PFSK-1 (cell line): ENCODE measurements at regions not wholly inside any gene's neighbourhood (a gene's known extent, or its start where the extent isn't known, plus 50 kb on each side); places are given as distances from the start of the nearest gene placed in this dataset.

Experiments used
- FOXP2 ChIP-seq: optimal IDR thresholded peaks from 2 replicates; pipeline ENCODE3; 2011; ENCODE audit warnings: borderline replicate concordance, control low read depth, inconsistent platforms; ENCODE audit not compliant: insufficient read depth; ENCODE audit errors: extremely low read length, extremely low read depth
- POLR2AphosphoS5 ChIP-seq: IDR thresholded peaks from 2 replicates; pipeline ENCODE4 v1.6.1; 2012; ENCODE audit warnings: low read depth, mild to moderate bottlenecking, control low read depth, low read length, moderate library complexity
- SIN3A ChIP-seq: IDR thresholded peaks from 2 replicates; pipeline ENCODE4 v1.6.1; 2012; ENCODE audit warnings: mild to moderate bottlenecking, low read length, moderate library complexity, borderline replicate concordance; ENCODE audit not compliant: insufficient read depth
- TAF1 ChIP-seq: IDR thresholded peaks from 2 replicates; pipeline ENCODE4 v1.6.1; 2012; ENCODE audit warnings: low read length, control low read depth, borderline replicate concordance; ENCODE audit not compliant: insufficient read depth
- TF ChIP-seq, protein P1 (sequence below), 2 experiments: IDR thresholded peaks; 2 replicates each; pipeline versions ENCODE4 v1.6.1 to v1.8.0; 2011 to 2012; ENCODE audit warnings: low read depth in 2 of 2, low read length in 2 of 2, control low read depth in 1 of 2, inconsistent platforms in 1 of 2, mild to moderate bottlenecking in 1 of 2, moderate library complexity in 1 of 2; ENCODE audit not compliant: insufficient read depth in 1 of 2

DNA sequence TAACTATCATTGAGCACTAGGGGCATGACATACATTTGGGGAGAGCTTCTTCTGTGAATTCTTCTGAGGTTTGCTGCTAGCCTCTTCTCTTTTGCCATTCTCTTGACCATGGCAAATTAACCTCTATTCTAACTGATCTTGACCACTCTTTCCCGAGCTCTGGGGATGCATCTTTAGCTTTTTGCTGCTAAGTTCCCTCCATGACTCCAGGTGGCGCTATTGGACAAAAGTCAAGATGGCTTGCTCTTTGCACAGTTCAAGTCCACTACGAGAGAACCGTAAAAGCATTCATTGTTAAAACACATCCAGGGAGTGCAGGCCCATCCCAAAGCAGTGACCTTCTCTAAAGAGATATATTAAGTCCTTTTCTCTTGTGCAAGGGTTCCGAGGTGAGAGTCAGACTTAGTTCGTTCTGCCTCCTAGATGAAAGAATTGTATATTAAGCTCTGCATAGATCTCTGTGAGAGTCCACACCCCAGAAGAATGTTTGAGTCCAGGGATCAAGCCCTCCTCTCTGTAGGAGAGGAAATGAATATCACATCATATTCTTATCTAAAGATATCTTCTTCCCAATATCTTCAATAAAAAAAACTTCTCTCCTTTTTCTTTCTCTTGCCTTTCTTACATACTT lies 1152.9 kb upstream of the CDH6 start:
- TF ChIP-seq POLR2AphosphoS5 = no peak
- TF ChIP-seq, protein P1, sequence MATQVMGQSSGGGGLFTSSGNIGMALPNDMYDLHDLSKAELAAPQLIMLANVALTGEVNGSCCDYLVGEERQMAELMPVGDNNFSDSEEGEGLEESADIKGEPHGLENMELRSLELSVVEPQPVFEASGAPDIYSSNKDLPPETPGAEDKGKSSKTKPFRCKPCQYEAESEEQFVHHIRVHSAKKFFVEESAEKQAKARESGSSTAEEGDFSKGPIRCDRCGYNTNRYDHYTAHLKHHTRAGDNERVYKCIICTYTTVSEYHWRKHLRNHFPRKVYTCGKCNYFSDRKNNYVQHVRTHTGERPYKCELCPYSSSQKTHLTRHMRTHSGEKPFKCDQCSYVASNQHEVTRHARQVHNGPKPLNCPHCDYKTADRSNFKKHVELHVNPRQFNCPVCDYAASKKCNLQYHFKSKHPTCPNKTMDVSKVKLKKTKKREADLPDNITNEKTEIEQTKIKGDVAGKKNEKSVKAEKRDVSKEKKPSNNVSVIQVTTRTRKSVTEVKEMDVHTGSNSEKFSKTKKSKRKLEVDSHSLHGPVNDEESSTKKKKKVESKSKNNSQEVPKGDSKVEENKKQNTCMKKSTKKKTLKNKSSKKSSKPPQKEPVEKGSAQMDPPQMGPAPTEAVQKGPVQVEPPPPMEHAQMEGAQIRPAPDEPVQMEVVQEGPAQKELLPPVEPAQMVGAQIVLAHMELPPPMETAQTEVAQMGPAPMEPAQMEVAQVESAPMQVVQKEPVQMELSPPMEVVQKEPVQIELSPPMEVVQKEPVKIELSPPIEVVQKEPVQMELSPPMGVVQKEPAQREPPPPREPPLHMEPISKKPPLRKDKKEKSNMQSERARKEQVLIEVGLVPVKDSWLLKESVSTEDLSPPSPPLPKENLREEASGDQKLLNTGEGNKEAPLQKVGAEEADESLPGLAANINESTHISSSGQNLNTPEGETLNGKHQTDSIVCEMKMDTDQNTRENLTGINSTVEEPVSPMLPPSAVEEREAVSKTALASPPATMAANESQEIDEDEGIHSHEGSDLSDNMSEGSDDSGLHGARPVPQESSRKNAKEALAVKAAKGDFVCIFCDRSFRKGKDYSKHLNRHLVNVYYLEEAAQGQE (IDR thresholded peaks at IDR 0.05; ENCODE audit: insufficient read depth in 1 of 2, low read depth in 2 of 2, low read length in 2 of 2) = no peak
- TF ChIP-seq FOXP2 = no peak
- TF ChIP-seq TAF1 = no peak
- TF ChIP-seq SIN3A = no peak

DNA sequence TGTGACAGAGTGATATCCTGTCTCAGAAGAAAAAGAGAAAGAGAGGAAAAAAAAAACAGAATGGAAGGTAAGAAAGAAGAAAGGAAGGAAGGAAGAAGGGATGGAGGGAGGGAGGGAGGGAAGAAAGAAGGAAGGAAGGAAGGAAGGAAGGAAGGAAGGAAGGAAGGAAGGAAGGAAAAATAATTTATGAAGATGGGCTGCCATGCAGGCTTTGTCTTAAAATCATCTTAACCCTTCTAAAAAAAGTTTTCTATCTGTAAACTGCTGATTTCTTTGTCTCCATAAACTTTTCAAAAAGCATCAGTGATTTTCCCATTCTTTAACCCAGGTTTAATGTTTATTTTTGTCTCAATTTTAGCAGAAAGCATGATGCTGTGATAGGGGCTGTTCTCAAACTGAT lies 1154.1 kb upstream of the CDH6 start:
- no peak for TF ChIP-seq TAF1
- TF ChIP-seq, protein P1 (IDR thresholded peaks at IDR 0.05; ENCODE audit: insufficient read depth in 1 of 2, low read depth in 2 of 2, low read length in 2 of 2) = no peak
- TF ChIP-seq FOXP2 = no peak
- no peak for TF ChIP-seq POLR2AphosphoS5
- TF ChIP-seq SIN3A = no peak

DNA sequence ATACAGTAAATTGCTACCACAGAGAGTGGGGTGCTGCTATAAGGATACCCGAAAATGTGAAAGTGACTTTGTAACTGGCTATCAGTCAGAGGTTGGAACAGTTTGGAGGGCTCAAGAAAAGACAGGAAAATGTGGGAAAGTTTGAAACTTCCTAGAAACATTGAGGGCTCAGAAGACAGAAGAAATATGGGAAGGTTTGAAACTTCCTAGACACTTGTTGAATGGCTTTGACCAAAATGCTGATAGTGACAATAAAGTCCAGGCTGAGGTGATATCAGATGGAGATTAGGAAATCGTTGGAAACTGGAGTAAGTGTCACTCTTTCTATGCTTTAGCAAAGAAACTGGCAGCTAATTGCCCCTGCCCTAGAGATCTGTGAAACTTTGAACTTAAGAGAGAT lies 1158.6 kb upstream of the CDH6 start:
- TF ChIP-seq, protein P1 (IDR thresholded peaks at IDR 0.05; ENCODE audit: insufficient read depth in 1 of 2, low read depth in 2 of 2, low read length in 2 of 2) = no peak
- TF ChIP-seq SIN3A (no peak), FOXP2 (no peak), TAF1 (no peak), POLR2AphosphoS5 (no peak)

DNA sequence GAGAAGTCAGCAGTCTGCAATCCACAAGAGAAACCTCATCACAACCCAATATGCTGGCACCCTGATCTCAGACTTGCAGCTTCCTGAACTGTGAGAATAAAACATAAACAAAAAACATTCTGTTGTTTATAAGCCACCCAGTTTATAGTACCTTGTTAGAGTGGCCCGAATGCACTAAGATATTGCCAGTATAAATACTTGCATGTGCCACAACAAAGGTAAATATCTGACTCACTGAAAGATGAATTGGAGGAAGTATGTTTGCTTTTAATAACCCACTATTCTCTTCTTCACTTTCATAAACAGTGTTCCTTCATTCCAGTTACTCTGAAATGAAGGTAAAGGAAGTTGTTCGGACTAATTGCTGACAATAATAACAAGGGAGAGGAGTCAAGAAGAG lies 1163.4 kb upstream of the CDH6 start:
- no peak for TF ChIP-seq SIN3A
- TF ChIP-seq POLR2AphosphoS5 = no peak
- no peak for TF ChIP-seq FOXP2
- no peak for TF ChIP-seq TAF1
- TF ChIP-seq, protein P1 (IDR thresholded peaks at IDR 0.05; ENCODE audit: insufficient read depth in 1 of 2, low read depth in 2 of 2, low read length in 2 of 2) = no peak

DNA sequence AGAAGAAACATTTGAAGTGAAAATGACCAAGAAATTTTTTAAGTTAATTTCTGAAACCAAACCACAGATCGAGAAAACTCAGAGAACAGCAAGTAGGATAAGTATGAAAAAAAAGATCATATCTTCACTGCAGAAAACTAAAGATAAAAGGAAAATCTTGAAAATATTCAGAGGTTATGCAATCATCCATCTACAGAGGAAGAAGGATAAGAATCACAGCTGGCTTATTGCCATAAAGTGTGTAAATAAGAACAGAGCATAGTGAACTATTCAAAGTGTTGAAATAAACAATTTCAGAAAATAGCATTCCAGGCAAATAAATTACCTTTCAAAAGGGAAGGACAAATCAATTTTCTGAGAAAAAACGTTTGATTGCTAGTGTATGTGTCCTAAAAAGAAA lies 1191.7 kb upstream of the CDH6 start:
- no peak for TF ChIP-seq TAF1
- TF ChIP-seq, protein P1 (IDR thresholded peaks at IDR 0.05; ENCODE audit: insufficient read depth in 1 of 2, low read depth in 2 of 2, low read length in 2 of 2) = no peak
- TF ChIP-seq SIN3A = no peak
- no peak for TF ChIP-seq FOXP2
- TF ChIP-seq POLR2AphosphoS5 = no peak
